HL-60/S4 treated with retinoic acid at 250 ng/mL for 4 days and 3 days (cell line): ENCODE measurements at regions not wholly inside any gene's neighbourhood (a gene's known extent, or its start where the extent isn't known, plus 50 kb on each side); places are given as distances from the start of the nearest gene placed in this dataset.
"Not testable (repeated sequence)": the region's sequence is repeated elsewhere in the genome, so short reads cannot be mapped to it uniquely, and the experiment has no call there.

Source experiments
- in situ Hi-C: fragments of 300-500 bp; cut with MboI; formaldehyde crosslinking; loops from 2 replicates; pipeline ENCODE4 v1.7.0; 2022; ENCODE audit warnings: low sequenced_read_pairs

- in situ Hi-C loops = loop anchor here (25.0 kb wide), 1 partner anchor 1304 kb away; no protein-coding TSS in a partner anchor
Measured at GRCh38 chr9:108766626-108767161, 89.1 kb downstream of the ACTL7B start.

GRCh38 chr9:108765265-108765664, 90.5 kb downstream of the ACTL7B start:
- in situ Hi-C loops = loop anchor here (25.0 kb wide), 1 partner anchor 1303 kb away; no protein-coding TSS in a partner anchor

- in situ Hi-C loops = loop anchor here (25.0 kb wide), 1 partner anchor 1300 kb away; no protein-coding TSS in a partner anchor
Measured at GRCh38 chr9:108762348-108763055, 93.3 kb downstream of the ACTL7B start.

GRCh38 chr9:108761655-108762347, 94.0 kb downstream of the ACTL7B start:
- in situ Hi-C loops = loop anchor here (25.0 kb wide), 1 partner anchor 1300 kb away; no protein-coding TSS in a partner anchor

- in situ Hi-C loops = loop anchor here (25.0 kb wide), 1 partner anchor 1299 kb away; no protein-coding TSS in a partner anchor
Measured at GRCh38 chr9:108760841-108761240, 94.9 kb downstream of the ACTL7B start.

GRCh38 chr9:108759835-108760234, 96.0 kb downstream of the ACTL7B start:
- in situ Hi-C loops = loop anchor here (25.0 kb wide), 1 partner anchor 1298 kb away; no protein-coding TSS in a partner anchor

GRCh38 chr9:108759399-108759798, 96.4 kb downstream of the ACTL7B start:
- in situ Hi-C loops = loop anchor here (25.0 kb wide), 1 partner anchor 1297 kb away; no protein-coding TSS in a partner anchor

- in situ Hi-C loops = loop anchor here (25.0 kb wide), 1 partner anchor 1295 kb away; no protein-coding TSS in a partner anchor
Measured at GRCh38 chr9:108756746-108757490, 98.9 kb downstream of the ACTL7B start.

GRCh38 chr9:108755979-108756378, 99.8 kb downstream of the ACTL7B start:
- in situ Hi-C loops = loop anchor here (25.0 kb wide), 1 partner anchor 1294 kb away; no protein-coding TSS in a partner anchor

- in situ Hi-C loops = loop anchor here (25.0 kb wide), 1 partner anchor 1289 kb away; no protein-coding TSS in a partner anchor
Measured at GRCh38 chr9:108751369-108751768, 104.4 kb downstream of the ACTL7B start.

GRCh38 chr9:108750661-108751215, 105.0 kb downstream of the ACTL7B start:
- in situ Hi-C loops = loop anchor here (25.0 kb wide), 1 partner anchor 1288 kb away; no protein-coding TSS in a partner anchor

- in situ Hi-C loops = no loop called here
Measured at GRCh38 chr9:108748776-108749175, 107.0 kb downstream of the ACTL7B start.

- in situ Hi-C loops = no loop called here
Measured at GRCh38 chr9:108746864-108747263, 108.9 kb downstream of the ACTL7B start.

- in situ Hi-C loops = no loop called here
Measured at GRCh38 chr9:108746001-108746400, 109.8 kb downstream of the ACTL7B start.

GRCh38 chr9:108744641-108745040, 111.1 kb downstream of the ACTL7B start:
- in situ Hi-C loops = no loop called here

GRCh38 chr9:108743901-108744371, 111.8 kb downstream of the ACTL7B start:
- in situ Hi-C loops = no loop called here

GRCh38 chr9:108743416-108743815, 112.4 kb downstream of the ACTL7B start:
- in situ Hi-C loops = no loop called here

GRCh38 chr9:108742191-108742590, 113.6 kb downstream of the ACTL7B start:
- in situ Hi-C loops = no loop called here

GRCh38 chr9:108731292-108731691, 124.5 kb downstream of the ACTL7B start:
- in situ Hi-C loops = not testable (repeated sequence)

GRCh38 chr9:108727580-108728111, 128.1 kb downstream of the ACTL7B start:
- in situ Hi-C loops = no loop called here
